Occipital lobe (tissue), 1 donor: ENCODE measurements at regions not wholly inside any gene's neighbourhood (a gene's known extent, or its start where the extent isn't known, plus 50 kb on each side); places are given as distances from the start of the nearest gene placed in this dataset.
"Not testable (repeated sequence)": the region's sequence is repeated elsewhere in the genome, so short reads cannot be mapped to it uniquely, and the experiment has no call there.

Source experiments
- DNase-seq: peaks from one replicate; lab custom pipeline; 2025; lab: John Stamatoyannopoulos, UW

GRCh38 chr6:2611092-2611491 lies 139.6 kb downstream of the MYLK4 start:
- DNase-seq, result no peak

DNA sequence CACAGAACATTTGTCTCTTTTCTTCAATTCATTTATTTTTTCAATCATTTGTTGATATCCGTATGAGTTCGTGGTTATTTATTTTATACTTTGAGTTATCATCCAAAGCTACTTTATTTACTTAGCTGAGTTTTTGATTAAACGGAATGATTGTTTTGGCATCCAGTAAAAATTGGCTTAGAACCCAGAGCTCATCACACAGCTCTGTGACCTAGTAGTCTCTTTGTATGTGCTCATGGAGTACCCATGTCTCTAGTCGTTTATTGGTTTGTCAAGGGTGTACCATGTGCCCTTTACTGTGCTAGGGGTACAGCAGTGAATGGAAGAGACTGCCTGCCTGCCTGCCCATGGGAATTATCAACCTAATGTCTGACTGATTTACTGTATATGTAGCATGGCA lies 142.2 kb downstream of the MYLK4 start:
- DNase-seq, result no peak

GRCh38 chr6:2600363-2600762 lies 150.4 kb downstream of the MYLK4 start:
- DNase-seq, result no peak

DNA sequence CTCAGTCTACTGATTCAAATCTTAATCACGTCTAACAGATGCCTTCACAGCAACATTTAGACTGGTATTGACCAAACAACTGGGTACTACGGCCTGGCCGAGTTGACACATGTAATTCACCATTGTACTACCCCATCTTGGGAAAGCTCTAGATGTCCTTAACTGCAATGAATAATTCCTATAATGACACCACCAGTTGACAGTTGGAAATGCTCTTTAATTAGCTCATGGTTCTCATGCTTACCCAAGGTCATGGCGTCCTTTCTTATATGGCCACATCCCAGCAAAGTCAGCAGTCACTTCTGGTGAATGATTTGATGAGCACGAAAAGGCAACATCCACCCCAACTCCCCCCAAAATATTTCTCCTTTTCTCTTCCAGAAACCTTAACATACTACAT lies 150.9 kb downstream of the MYLK4 start:
- DNase-seq, result no peak

- no peak for DNase-seq
Measured at GRCh38 chr6:2598867-2599266, 151.9 kb downstream of the MYLK4 start.

GRCh38 chr6:2597991-2598390 lies 152.7 kb downstream of the MYLK4 start:
- no peak for DNase-seq

GRCh38 chr6:2597457-2597856 lies 153.3 kb downstream of the MYLK4 start:
- DNase-seq, result not testable (repeated sequence)

GRCh38 chr6:2596222-2596621 lies 154.5 kb downstream of the MYLK4 start:
- no peak for DNase-seq

GRCh38 chr6:2594868-2595267 lies 155.9 kb downstream of the MYLK4 start:
- no peak for DNase-seq

- no peak for DNase-seq
Measured at GRCh38 chr6:2593167-2593566, 157.6 kb downstream of the MYLK4 start.

DNA sequence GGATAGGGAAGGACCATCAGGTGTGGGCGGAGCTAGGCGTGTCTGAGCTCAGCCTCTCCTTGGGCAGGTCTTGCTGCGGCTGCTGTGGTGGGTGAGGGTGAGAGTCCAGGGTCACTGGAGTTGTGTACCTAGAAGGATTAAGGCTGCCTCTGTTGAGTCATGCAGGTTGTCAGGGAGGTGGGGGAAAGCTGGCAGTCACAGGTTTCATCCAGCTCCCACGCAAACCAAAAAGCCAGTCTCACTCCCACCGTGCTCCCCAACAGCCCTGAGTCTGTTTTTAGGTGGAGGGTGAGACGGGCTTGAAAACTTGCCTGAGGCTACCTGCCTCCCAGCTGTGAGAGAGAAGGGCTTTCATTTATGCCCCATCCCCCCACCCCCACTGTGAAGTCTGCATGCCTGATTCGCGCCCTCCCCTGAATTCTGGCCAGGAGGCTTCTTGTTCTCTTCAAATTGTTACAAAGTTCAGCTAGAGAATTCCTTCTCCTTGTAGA lies 161.5 kb downstream of the MYLK4 start:
- DNase-seq, result no peak

DNA sequence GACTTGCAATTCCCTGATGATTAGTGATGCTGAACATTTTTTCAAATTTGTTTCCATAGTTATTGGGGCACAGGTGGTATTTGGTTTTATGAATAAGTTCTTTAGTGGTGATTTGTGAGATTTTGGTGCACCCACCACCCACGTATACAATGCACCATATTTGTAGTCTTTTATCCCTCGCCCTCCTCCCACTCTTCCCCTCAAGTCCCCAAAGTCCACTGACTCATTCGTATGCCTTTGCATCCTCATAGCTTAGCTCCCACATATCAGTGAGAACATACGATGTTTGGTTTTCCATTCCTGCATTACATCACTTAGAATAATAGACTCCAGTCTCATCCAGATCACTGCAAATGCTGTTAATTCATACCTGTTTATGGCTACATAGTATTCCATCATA lies 167.3 kb downstream of the MYLK4 start:
- no peak for DNase-seq

DNA sequence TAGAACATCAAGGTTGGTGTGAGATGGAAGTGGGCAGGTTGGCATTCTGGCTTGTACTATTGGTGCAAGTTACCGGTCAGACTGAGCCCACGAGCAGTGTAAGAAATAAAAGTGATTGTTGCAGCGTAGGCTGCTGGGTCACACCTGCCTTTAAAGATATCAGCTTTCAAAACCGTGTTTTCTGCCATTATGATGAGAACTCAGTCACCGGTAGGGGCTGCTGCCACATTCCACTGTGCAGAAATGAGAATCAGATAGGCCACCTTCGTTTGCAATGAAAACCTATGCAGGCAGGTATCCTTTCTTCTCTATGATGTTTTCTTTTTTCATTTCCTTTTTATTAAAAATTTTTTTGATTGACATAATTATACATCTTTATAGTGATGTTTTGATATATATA lies 168.5 kb downstream of the MYLK4 start:
- no peak for DNase-seq

- DNase-seq, result no peak
Measured at GRCh38 chr6:2581611-2582010, 169.1 kb downstream of the MYLK4 start.

DNA sequence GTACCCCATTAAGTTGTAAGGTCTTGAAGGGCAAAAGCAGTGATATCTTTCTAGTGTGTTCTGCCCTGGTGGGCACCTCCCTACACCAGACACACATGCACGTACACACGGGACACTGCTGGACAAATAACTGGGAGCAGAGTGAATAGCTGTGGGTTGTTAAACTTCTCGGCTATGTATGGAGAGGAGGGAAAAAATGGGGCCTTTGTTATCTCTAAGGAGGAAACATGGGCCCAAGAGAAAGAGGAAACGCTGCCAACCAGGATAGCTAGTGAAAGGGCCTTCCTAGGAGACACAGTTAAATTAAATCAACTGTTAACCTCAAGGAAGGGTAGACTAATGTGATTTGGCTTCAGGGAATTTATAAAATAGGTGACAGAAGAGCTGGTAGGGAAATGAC lies 169.7 kb downstream of the MYLK4 start:
- no peak for DNase-seq

DNA sequence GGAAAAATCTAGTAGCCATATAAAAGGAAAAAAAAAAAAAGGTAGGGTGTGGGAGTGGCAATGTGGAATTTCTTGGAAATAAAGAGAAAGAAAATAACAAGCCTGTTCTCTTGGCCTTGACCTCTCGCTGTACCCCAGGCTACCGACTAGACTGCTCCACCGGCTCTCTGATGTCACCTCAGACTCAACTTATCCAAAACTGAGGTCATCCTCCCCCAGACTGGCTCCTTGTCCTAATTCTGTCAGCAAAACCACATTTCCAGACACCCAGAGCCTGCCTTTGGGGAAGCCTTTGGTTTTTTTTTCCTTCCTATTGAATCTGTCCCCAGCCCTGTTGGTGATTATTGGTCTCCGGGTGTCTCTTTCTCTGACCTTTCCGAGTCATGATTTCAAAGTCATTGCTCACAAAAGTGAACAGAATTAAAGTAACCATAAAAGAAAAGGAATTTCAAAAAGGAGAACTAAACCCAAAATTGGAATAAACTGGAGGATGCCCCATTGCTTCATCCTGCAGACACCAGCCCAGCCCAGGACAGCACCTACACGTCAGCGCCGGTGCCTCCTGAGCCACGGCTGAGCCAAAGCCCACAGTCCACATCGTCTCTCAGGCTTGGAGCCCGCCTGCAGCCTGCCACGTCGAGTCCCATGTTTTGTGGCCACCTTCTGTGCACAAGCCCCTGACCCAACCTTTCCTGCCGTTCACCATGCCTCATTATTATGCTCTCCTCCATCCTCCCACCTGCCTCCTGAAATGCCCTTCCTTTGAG lies 170.7 kb downstream of the MYLK4 start:
- DNase-seq, result no peak

- no peak for DNase-seq
Measured at GRCh38 chr6:2579241-2579761, 171.4 kb downstream of the MYLK4 start.

DNA sequence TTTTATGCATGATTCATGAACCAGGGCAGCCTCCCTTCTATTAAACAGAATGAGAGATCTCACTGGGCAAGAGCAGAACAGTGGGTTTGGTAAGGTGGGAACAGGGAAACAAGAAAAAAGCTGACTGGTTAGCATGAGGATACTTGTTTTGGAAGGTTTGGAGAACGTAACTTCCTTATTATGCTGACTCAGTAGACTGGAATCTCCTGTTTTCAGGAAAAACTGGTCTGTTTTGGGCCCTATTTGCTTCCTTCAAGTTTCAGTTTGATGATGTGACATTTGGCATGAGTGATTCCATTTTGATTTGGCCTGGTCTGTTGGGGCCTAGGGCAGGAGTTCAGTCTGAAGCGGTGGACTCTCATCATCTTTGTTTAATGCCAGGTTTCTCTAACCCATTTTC lies 172.0 kb downstream of the MYLK4 start:
- no peak for DNase-seq

DNA sequence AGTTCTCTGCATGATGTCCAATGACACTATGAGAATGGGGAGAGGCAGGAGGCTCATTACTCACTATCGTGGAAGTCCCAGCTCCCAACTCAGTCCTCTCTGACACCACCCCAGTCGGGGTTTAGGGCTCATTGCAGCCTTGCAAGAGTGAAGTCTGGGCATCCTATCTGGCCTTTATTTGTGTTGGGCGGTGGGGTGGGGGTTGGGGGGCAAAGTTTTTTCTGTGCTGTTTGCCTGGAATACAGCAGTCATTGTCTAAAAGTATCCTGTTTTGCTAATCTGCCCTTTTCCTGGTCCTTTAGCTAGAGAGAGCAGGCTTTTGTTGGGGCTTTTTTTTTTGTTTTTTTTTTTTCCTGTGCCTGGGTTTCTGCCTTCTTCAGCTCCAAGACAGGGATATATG lies 174.2 kb downstream of the MYLK4 start:
- DNase-seq, result no peak

DNA sequence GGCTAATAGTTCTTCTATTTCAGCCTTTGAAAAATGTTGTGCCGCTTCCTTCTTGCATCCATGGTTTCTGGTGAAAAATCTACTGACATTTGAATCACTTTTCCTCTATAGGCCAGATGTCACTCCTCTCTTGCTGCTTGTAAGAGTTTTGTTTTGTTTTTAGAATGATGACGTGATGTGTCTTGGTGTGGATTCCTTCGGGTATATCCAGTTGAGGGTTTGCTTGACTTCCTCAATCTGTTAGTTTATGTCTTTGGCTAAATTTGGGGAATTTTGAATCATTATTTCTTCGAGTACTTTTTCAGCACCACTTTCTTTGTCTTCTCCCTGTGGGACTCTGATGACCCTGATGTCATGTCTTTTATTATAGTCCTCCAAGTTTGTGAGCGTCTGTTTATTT lies 175.5 kb downstream of the MYLK4 start:
- no peak for DNase-seq

GRCh38 chr6:2569420-2569819 lies 181.3 kb downstream of the MYLK4 start:
- DNase-seq, result not testable (repeated sequence)

- no peak for DNase-seq
Measured at GRCh38 chr6:2566048-2566447, 184.7 kb downstream of the MYLK4 start.

DNA sequence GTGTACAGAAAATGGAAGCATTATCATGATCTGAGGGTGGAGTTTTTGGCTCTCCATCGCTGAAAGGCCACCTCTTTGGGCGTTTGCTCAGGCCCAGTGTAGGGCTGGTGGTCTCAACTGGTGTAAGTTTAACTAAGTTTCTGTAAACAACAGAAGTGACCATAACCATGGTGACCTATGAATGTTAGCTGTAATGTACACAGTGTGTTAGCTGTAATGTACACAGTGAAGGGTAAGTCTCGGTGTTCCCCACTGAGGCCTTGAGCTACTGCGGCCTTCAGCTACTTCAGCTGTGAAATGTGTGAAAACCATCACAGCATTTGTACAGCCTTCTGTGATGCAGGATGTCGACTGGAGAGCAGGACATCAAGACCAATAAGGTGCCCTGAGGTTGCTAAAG lies 185.2 kb downstream of the MYLK4 start:
- DNase-seq, result no peak
